NOMO-1 (cell line): ENCODE measurements at regions not wholly inside any gene's neighbourhood (a gene's known extent, or its start where the extent isn't known, plus 50 kb on each side); places are given as distances from the start of the nearest gene placed in this dataset.
A peak's percentile ranks its signal among the peaks of the same experiment; 100 is the strongest.

Experiments used
- DNase-seq, 2 experiments: peaks; one replicate each; lab custom pipeline; 2025; ENCODE audit not compliant: unreplicated experiment in 2 of 2; lab: John Stamatoyannopoulos, UW

- DNase-seq: no peak
Observed at GRCh38 chr2:125455110-125455509, 1200.8 kb upstream of the GYPC start.

DNA sequence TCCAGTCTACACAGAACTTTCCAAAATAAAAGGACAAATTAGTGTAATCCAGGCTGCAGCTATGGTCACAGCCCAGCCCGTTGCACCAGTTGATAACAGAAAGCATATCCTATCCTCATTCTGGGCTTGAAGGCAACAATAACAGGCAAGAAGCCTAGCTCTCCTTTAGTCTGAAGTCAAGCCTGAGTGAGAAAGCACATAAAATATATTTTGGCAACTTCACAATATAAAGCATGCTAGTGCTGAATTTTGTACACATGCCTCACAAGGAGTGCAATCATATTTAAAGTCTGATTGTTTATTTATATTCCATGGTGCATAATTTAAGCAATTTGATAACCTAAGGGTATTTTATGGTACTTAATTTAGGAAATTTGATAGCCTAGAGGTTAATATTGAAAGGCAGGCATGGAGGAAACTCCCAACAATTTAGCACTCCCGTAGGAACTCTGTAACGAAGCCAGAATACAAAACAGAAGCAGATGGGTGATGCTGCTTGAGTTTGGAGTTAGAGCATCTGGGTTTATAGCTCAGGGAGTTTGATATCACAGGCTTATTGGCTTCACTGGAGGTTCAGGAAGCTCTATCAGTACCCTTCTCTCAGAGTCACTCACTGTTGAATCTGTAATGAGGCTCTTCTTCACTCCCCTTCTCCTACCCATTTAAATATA lies 1199.1 kb upstream of the GYPC start:
- DNase-seq: no peak

DNA sequence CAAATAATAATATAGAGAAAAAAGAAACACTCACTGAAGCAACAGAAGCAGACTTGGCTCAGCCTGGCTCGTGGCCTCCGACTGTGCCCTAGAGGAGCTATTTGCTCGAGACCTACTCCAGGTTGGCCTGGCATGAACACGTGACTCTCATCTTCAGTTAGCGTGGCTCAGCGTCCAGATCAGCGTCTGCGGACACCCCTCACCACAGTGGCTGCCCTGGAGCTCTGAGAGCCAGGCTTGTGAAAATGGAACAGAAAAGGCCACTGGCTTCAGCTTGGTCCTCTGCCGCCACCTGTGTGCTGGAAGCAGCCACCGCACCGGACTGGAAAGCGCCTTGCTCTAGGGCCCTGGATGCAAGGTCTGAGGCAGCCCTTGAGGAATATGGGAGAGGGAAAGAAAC lies 1184.0 kb upstream of the GYPC start:
- no peak for DNase-seq

DNA sequence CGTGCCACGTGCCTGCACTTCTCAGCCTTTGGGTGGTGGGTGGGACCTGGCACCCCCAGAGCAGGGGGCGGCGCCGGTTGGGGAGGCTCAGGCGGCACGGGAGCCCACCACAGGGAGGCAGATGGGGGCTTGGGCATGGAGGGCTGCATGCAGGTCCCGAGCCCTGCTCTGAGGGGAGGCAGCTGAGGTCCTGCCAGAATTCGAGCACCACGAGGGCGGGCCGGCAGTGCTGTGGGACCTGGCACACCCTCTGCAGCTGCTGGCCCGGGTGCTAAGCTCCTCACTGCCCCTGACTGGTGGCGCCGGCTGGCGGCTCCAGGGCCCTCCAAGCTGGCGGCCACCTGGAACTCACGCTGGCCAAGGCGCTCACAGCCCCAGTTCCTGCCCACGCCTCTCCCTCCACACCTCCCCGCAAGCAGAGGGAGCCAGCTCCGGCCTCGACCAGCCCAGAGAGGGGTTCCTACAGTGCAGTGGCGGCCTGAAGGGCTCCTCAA lies 1176.8 kb upstream of the GYPC start:
- no peak for DNase-seq

DNA sequence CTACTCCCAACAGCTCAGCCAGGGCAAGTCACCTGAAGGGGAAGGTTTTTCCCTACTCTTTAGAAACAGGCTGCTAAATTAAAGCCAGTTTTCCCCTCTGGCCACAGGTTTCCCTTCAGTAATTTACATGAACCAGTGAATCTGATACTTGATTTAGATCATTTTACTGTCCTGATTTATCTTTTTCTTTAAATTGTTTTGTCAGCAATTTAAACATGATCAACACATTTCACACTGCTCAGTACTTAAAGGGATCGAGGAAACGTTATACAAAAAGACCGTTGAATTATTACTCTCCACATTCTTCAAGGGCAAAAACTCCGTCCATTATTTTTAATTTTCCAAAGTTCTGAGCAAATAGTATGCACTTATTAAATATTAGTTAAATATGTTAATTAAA lies 1165.7 kb upstream of the GYPC start:
- DNase-seq: no peak

- DNase-seq: no peak
Observed at GRCh38 chr2:125491663-125492062, 1164.3 kb upstream of the GYPC start.

- DNase-seq: no peak
Observed at GRCh38 chr2:125512313-125512712, 1143.6 kb upstream of the GYPC start.

DNA sequence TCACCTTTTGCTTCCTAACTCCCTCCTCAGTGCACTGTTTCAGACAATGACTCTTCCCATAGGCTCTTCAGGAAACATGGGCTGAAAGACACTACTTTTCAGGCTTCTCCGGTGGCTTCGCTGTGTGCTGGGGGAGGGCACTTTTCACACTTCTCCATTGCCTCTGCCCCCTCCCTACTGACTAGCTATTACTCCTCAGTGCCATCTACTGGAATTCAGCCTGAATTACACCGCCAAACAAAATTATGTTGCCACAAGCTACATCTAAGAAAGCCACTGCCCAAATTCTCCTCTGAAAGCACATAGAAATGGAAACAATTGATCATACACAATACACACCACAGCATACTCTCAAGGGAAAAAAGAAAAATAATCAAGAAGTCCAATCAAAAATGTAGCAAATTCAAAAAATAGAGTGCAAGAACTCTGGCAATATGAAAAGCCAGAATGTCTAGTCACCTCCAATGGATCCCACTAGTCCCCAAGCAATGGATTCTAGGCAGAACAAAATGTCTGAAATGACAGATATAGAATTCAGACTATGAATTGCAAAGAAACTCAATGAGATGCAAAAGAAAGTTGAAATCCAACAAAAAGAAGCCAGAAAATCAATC lies 1139.4 kb upstream of the GYPC start:
- peak in 1 of 2 experiments; percentile 18 for DNase-seq

- DNase-seq: no peak
Observed at GRCh38 chr2:125526093-125526492, 1129.9 kb upstream of the GYPC start.

GRCh38 chr2:125535089-125535488 lies 1120.9 kb upstream of the GYPC start:
- no peak for DNase-seq

DNA sequence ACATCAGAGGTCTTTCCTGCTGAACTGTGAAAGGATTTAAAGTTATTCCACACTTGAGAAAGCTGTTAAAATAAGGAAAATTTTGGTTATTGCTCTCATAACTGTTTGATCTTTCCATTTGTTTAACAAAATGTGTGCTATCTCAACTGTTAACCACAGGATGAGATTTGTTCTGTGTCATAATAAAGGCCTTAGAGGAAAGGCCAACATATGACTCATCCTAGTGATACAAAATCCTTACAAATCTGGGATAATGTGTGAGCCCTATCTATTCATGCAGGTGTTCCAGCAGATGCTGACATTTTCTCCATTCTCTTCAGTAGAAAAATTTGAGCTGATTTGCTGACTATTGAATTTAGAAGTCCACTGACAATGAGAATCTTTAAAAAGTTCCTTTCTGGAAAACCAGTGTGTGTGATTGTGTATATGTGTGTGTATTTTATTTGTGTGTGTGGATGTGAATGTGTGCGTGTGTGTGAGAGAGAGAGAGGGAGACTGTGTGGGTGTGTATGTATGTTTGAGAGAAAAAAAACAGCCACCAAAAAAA lies 1111.9 kb upstream of the GYPC start:
- no peak for DNase-seq

- DNase-seq: no peak
Observed at GRCh38 chr2:125553768-125554167, 1102.2 kb upstream of the GYPC start.

DNA sequence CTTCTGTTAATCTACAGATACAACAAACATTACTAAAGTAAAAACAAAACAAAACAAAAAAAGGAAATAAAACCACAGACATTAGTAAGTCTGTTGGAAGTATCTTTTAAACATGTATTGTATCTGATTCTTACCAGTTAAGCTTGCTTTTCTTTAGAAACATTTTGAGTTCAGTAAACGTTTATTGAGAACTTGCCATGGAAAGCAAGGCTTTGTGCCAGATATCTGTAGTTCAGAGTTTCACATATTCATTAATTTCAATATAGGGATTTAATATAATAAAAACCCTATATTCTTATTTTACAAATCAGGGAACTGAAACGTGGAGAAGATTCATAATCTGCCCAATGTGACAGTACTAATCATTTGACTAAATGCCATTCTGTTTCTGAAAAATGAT lies 1101.0 kb upstream of the GYPC start:
- no peak for DNase-seq

GRCh38 chr2:125559186-125559585 lies 1096.8 kb upstream of the GYPC start:
- DNase-seq: no peak

GRCh38 chr2:125560855-125561254 lies 1095.1 kb upstream of the GYPC start:
- no peak for DNase-seq

- no peak for DNase-seq
Observed at GRCh38 chr2:125561302-125561701, 1094.7 kb upstream of the GYPC start.

- no peak for DNase-seq
Observed at GRCh38 chr2:125562924-125563323, 1093.0 kb upstream of the GYPC start.

- DNase-seq: no peak
Observed at GRCh38 chr2:125564471-125564870, 1091.5 kb upstream of the GYPC start.

GRCh38 chr2:125566422-125566821 lies 1089.5 kb upstream of the GYPC start:
- DNase-seq: no peak

GRCh38 chr2:125567100-125567499 lies 1088.9 kb upstream of the GYPC start:
- no peak for DNase-seq

DNA sequence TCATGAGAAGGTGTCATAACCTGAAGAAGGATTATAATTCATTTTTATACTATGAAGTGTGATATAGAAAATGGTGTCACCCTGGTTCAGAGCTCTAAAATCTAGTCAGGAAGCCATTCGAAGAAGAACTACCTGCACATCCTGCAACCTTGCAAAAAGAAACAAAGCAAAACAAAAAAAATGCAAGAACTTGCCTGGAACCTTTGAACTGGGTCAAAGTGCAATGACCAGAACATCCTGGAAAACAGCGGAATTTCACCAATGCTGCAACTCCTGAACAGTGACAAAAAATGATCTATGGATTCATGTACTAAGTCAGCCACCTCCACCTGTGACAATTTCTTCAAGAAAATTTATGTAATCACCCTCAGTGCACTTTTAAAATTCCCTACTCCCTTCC lies 1083.3 kb upstream of the GYPC start:
- DNase-seq: no peak

DNA sequence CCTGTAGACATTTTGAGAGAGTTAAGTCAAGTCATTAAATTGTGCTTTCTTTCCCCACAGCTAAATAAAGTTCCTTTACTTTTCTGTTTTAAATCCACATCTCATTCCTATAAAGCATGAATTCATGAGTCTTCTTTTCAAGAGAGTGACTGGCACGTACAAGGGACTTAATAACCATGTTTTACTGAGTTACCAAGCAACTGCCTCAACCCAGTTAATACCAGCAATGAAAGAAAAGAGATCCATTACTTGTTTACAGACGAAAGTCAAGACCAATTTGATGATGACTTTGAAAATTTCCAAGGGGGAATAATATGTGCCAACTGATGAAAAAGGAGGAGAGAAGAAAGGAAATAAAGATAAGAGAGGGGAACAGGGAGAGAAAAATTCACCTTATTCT lies 1082.5 kb upstream of the GYPC start:
- DNase-seq: no peak
